ENCODE measurements at regions not wholly inside any gene's neighbourhood (a gene's known extent, or its start where the extent isn't known, plus 50 kb on each side); places are given as distances from the start of the nearest gene placed in this dataset.

GRCh38 chr5:111930905-111931461 lies 174.0 kb upstream of the NREP start:
- no peak overlapping the region for H3K27ac ChIP-seq
- intact Hi-C loops (cut with DNase I; ENCODE audit: low total_unique reads): no loop called here

GRCh38 chr5:111930449-111930848 lies 173.5 kb upstream of the NREP start:
- no peaks in the 10 kb centered on the region for H3K36me3 ChIP-seq
- DNase-seq (ENCODE audit: low spot score in 2 of 2): no peak
- TF ChIP-seq POLR2A (IDR thresholded peaks at IDR 0.05): no peak
- TF ChIP-seq POLR2AphosphoS5 (IDR thresholded peaks at IDR 0.05): no peak
- TF ChIP-seq CTCF (IDR thresholded peaks at IDR 0.05): no peak
- H3K9me3 ChIP-seq: no peaks in the 10 kb centered on the region
- H3K4me1 ChIP-seq: no peaks in the 10 kb centered on the region
- H3K4me3 ChIP-seq: no peak overlapping the region
- no peak overlapping the region for H3K27ac ChIP-seq
- intact Hi-C loops (cut with DNase I; ENCODE audit: low total_unique reads): no loop called here
- H3K27me3 ChIP-seq: no peaks in the 10 kb centered on the region

More at GRCh38 chr5:111930905-111931461, 174.0 kb upstream of the NREP start:
- no peak for TF ChIP-seq POLR2AphosphoS5 (IDR thresholded peaks at IDR 0.05)
- TF ChIP-seq POLR2A (IDR thresholded peaks at IDR 0.05): no peak
- DNase-seq (ENCODE audit: low spot score in 2 of 2): no peak
- Histone ChIP-seq H3K36me3 (no peaks in the 10 kb centered on the region), H3K9me3 (no peaks in the 10 kb centered on the region), H3K4me3 (no peak overlapping the region), H3K27me3 (no peaks in the 10 kb centered on the region), H3K4me1 (no peaks in the 10 kb centered on the region)

- Histone ChIP-seq H3K9me3 (no peaks in the 10 kb centered on the region), H3K27ac (no peak overlapping the region), H3K4me1 (no peaks in the 10 kb centered on the region), H3K36me3 (no peaks in the 10 kb centered on the region), H3K4me3 (no peak overlapping the region), H3K27me3 (no peaks in the 10 kb centered on the region)
- DNase-seq (ENCODE audit: low spot score in 2 of 2): no peak
- TF ChIP-seq POLR2A (IDR thresholded peaks at IDR 0.05) (no peak), POLR2AphosphoS5 (IDR thresholded peaks at IDR 0.05) (no peak), CTCF (IDR thresholded peaks at IDR 0.05) (no peak)
- intact Hi-C loops (cut with DNase I; ENCODE audit: low total_unique reads): no loop called here
Measured at GRCh38 chr5:111929867-111930266, 172.9 kb upstream of the NREP start.

- intact Hi-C loops (cut with DNase I; ENCODE audit: low total_unique reads): no loop called here
- no peaks in the 10 kb centered on the region for H3K9me3 ChIP-seq
- no peak for DNase-seq (ENCODE audit: low spot score in 2 of 2)
- H3K36me3 ChIP-seq: no peaks in the 10 kb centered on the region
- no peak overlapping the region for H3K4me3 ChIP-seq
- TF ChIP-seq POLR2AphosphoS5 (IDR thresholded peaks at IDR 0.05) (no peak), POLR2A (IDR thresholded peaks at IDR 0.05) (no peak), CTCF (IDR thresholded peaks at IDR 0.05) (no peak)
- H3K27ac ChIP-seq: no peak overlapping the region
- H3K4me1 ChIP-seq: no peaks in the 10 kb centered on the region
- no peaks in the 10 kb centered on the region for H3K27me3 ChIP-seq
Measured at GRCh38 chr5:111929261-111929660, 172.3 kb upstream of the NREP start.

GRCh38 chr5:111928511-111928910 lies 171.5 kb upstream of the NREP start:
- no peak overlapping the region for H3K27ac ChIP-seq
- intact Hi-C loops (cut with DNase I; ENCODE audit: low total_unique reads): no loop called here
- H3K9me3 ChIP-seq: no peaks in the 10 kb centered on the region
- H3K4me1 ChIP-seq: no peaks in the 10 kb centered on the region
- DNase-seq (ENCODE audit: low spot score in 2 of 2): no peak
- no peaks in the 10 kb centered on the region for H3K36me3 ChIP-seq
- TF ChIP-seq POLR2A (IDR thresholded peaks at IDR 0.05): no peak
- no peak for TF ChIP-seq POLR2AphosphoS5 (IDR thresholded peaks at IDR 0.05)
- no peak for TF ChIP-seq CTCF (IDR thresholded peaks at IDR 0.05)
- no peak overlapping the region for H3K4me3 ChIP-seq
- H3K27me3 ChIP-seq: no peaks in the 10 kb centered on the region

- intact Hi-C loops (cut with DNase I; ENCODE audit: low total_unique reads): no loop called here
Measured at GRCh38 chr5:111927191-111927590, 170.2 kb upstream of the NREP start.

More at GRCh38 chr5:111927191-111927590, 170.2 kb upstream of the NREP start:
- no peak for DNase-seq (ENCODE audit: low spot score in 2 of 2)
- no peak overlapping the region for H3K27ac ChIP-seq
- no peak for TF ChIP-seq POLR2AphosphoS5 (IDR thresholded peaks at IDR 0.05)
- no peak for TF ChIP-seq POLR2A (IDR thresholded peaks at IDR 0.05)
- no peak for TF ChIP-seq CTCF (IDR thresholded peaks at IDR 0.05)
- H3K36me3 ChIP-seq: no peaks in the 10 kb centered on the region
- H3K4me1 ChIP-seq: no peaks in the 10 kb centered on the region
- no peak overlapping the region for H3K4me3 ChIP-seq
- no peaks in the 10 kb centered on the region for H3K9me3 ChIP-seq
- H3K27me3 ChIP-seq: no peaks in the 10 kb centered on the region
